Endothelial cell of umbilical vein (primary cell): ENCODE measurements at regions not wholly inside any gene's neighbourhood (a gene's known extent, or its start where the extent isn't known, plus 50 kb on each side); places are given as distances from the start of the nearest gene placed in this dataset.

ENCODE experiments used
- BruUV-seq: library from RNA; stranded (reverse); fragments of 400-500 nt; replicated peaks from 2 replicates; lab custom pipeline; 2021; lab: Mats Ljungman, UMichigan
- CTCF ChIA-PET: fragments of 300-600, 350-600 bp; sonication (Branson Sonifier 250); formaldehyde crosslinking; loops from one replicate; lab custom pipeline; 2021; ENCODE audit warnings: antibody characterized with exemption, inconsistent platforms; lab: Charles Lee
- POLR2A ChIA-PET: fragments of 300-600, 350-600 bp; sonication (Branson Sonifier 250); formaldehyde crosslinking; loops from one replicate; lab custom pipeline; 2021; ENCODE audit warnings: antibody characterized with exemption, inconsistent platforms; lab: Charles Lee
- DNase-seq: peaks from one replicate; pipeline ENCODE4 v3.0.0-alpha.2; 2011; ENCODE audit warnings: low read depth, low spot score
- FAIRE-seq: peaks from 2 replicates; lab custom pipeline; 2011; peaks lifted over from hg19 to GRCh38; lab: Jason Lieb, UNC
- H2AFZ ChIP-seq: 2 replicates; pipeline ENCODE4 v1.6.0; 2012; ENCODE audit warnings: low read depth, low read length, control low read depth, inconsistent platforms
- H3K27ac ChIP-seq: 2 replicates; pipeline ENCODE4 v1.5.1; 2011; ENCODE audit warnings: low read depth, mild to moderate bottlenecking, control low read depth, low read length, moderate library complexity; ENCODE audit not compliant: insufficient read depth
- H3K27me3 ChIP-seq, 2 experiments: 2 replicates each; pipeline versions ENCODE4 v1.6.0 to v1.6.1; 2011; ENCODE audit warnings: low read length in 2 of 2, mixed read lengths in 1 of 2; ENCODE audit not compliant: control insufficient read depth in 2 of 2, insufficient read depth in 2 of 2
- H3K36me3 ChIP-seq, 2 experiments: 2 replicates in 1 of 2; 3 replicates in 1 of 2; pipeline ENCODE4 v1.5.1; 2011; ENCODE audit warnings: low read length in 2 of 2, mild to moderate bottlenecking in 1 of 2, moderate library complexity in 1 of 2; ENCODE audit not compliant: control insufficient read depth in 2 of 2, insufficient read depth in 2 of 2; ENCODE audit errors: extremely low read depth in 1 of 2
- H3K4me1 ChIP-seq: 3 replicates; pipeline ENCODE4 v1.5.1; 2011; ENCODE audit warnings: mild to moderate bottlenecking, low read length; ENCODE audit not compliant: control insufficient read depth, insufficient read depth; ENCODE audit errors: extremely low read depth
- H3K4me2 ChIP-seq: 2 replicates; pipeline ENCODE4 v1.6.1; 2011; ENCODE audit warnings: low read length, control low read depth, mixed read lengths; ENCODE audit not compliant: insufficient read depth
- H3K4me3 ChIP-seq, 3 experiments: fragments of 200-600 bp in 1 of 3; sonication (generic), shearing (Covaris generic) in 1 of 3; replicated peaks in 1 of 3; 2 replicates each; pipeline ENCODE4 v1.5.1; 2011 to 2016; ENCODE audit warnings: control low read depth in 3 of 3, low read length in 3 of 3, mild to moderate bottlenecking in 2 of 3, inconsistent platforms in 1 of 3, low read depth in 1 of 3, moderate library complexity in 1 of 3; ENCODE audit not compliant: insufficient read depth in 1 of 3
- H3K79me2 ChIP-seq: 2 replicates; pipeline ENCODE4 v1.6.0; 2012; ENCODE audit warnings: low read length, inconsistent platforms; ENCODE audit not compliant: control insufficient read depth, insufficient read depth
- H3K9ac ChIP-seq: replicated peaks from 2 replicates; pipeline ENCODE3; 2011; ENCODE audit warnings: low read length, control low read depth; ENCODE audit not compliant: insufficient read depth; ENCODE audit errors: extremely low read depth
- H3K9me1 ChIP-seq: replicated peaks from 3 replicates; pipeline ENCODE4 v1.6.0; 2011; ENCODE audit warnings: mild to moderate bottlenecking, low read length; ENCODE audit not compliant: control insufficient read depth, insufficient read depth; ENCODE audit errors: extremely low read depth
- H3K9me3 ChIP-seq: replicated peaks from 2 replicates; pipeline ENCODE4 v1.5.1; 2012; ENCODE audit warnings: low read length, inconsistent platforms; ENCODE audit not compliant: control insufficient read depth, insufficient read depth
- H4K20me1 ChIP-seq: replicated peaks from 2 replicates; pipeline ENCODE3; 2011; ENCODE audit warnings: mild to moderate bottlenecking, low read length; ENCODE audit not compliant: control insufficient read depth, insufficient read depth; ENCODE audit errors: extremely low read depth
- CTCF ChIP-seq, 2 donors: IDR thresholded peaks; 1 replicate in 1 of 2; 2 replicates in 1 of 2; pipeline ENCODE4 v1.5.1; 2011; ENCODE audit warnings: low read length in 2 of 2, mild to moderate bottlenecking in 2 of 2, moderate library complexity in 2 of 2, control low read depth in 1 of 2, inconsistent platforms in 1 of 2, low read depth in 1 of 2; ENCODE audit not compliant: insufficient read depth in 1 of 2; ENCODE audit errors: extremely low read depth in 1 of 2
- EZH2 ChIP-seq: IDR thresholded peaks from 2 replicates; pipeline ENCODE4 v1.6.1; 2012; ENCODE audit warnings: borderline replicate concordance, low read depth, mild to moderate bottlenecking, moderate library complexity, low read length, inconsistent platforms; ENCODE audit not compliant: severe bottlenecking
- FOS ChIP-seq: IDR thresholded peaks from 2 replicates; pipeline ENCODE4 v1.6.1; 2011; ENCODE audit warnings: mild to moderate bottlenecking, low read length, moderate library complexity, borderline replicate concordance; ENCODE audit not compliant: insufficient read depth
- JUN ChIP-seq: IDR thresholded peaks from 2 replicates; pipeline ENCODE4 v1.6.1; 2011; ENCODE audit warnings: borderline replicate concordance, low read depth; ENCODE audit not compliant: insufficient read length, insufficient read depth
- MAX ChIP-seq: IDR thresholded peaks from 2 replicates; pipeline ENCODE4 v1.6.1; 2011; ENCODE audit not compliant: insufficient read depth, insufficient read length
- MYC ChIP-seq: IDR thresholded peaks from one replicate; pipeline ENCODE4 v1.6.1; 2011; ENCODE audit warnings: mild to moderate bottlenecking, low read depth, low read length
- POLR2A ChIP-seq: IDR thresholded peaks from 2 replicates; pipeline ENCODE4 v1.6.1; 2012; ENCODE audit warnings: low read depth, mild to moderate bottlenecking, control low read depth, low read length
- dilution Hi-C: fragments of 300-500 bp; cut with MboI; formaldehyde crosslinking; loops from one replicate; pipeline ENCODE4 v1.15.0; 2019; ENCODE audit warnings: low sequenced_read_pairs; ENCODE audit not compliant: extremely low pct_ligation_motif_present
- intact Hi-C: fragments of 100-400 bp; cut with micrococcal nuclease; formaldehyde crosslinking; loops from one replicate; pipeline ENCODE4 v1.10.0; 2022

- FAIRE-seq, result no peak
- CTCF ChIA-PET, result no interaction called here
Observed at GRCh38 chr22:47625013-47625385, 862.5 kb downstream of the TBC1D22A start.

More at GRCh38 chr22:47625013-47625385, 862.5 kb downstream of the TBC1D22A start:
- POLR2A ChIA-PET, result no interaction called here
- Histone ChIP-seq H3K9ac (no peak overlapping the region), H3K9me1 (no peaks in the 10 kb centered on the region), H3K27ac (no peak overlapping the region), H3K4me1 (no peaks in the 10 kb centered on the region), H3K9me3 (peaks cover 7% of the 10 kb centered on the region), H3K27me3 (no peaks in the 10 kb centered on the region), H3K79me2 (no peaks in the 10 kb centered on the region), H4K20me1 (no peaks in the 10 kb centered on the region), H3K36me3 (no peaks in the 10 kb centered on the region), H2AFZ (no peak overlapping the region), H3K4me2 (no peak overlapping the region), H3K4me3 (no peak overlapping the region)
- intact Hi-C loops, result no loop called here
- no peak for DNase-seq
- TF ChIP-seq JUN, result no peak
- no peak for TF ChIP-seq CTCF (IDR thresholded peaks at IDR 0.05; ENCODE audit: extremely low read depth in 1 of 2, insufficient read depth in 1 of 2, low read depth in 1 of 2, low read length in 2 of 2)
- no peak for TF ChIP-seq MYC
- TF ChIP-seq FOS, result no peak
- no peak for TF ChIP-seq MAX
- TF ChIP-seq POLR2A, result no peak
- no peak for TF ChIP-seq EZH2
- dilution Hi-C loops, result no loop called here
- no TSS peak for BruUV-seq
